ENCODE measurements at regions not wholly inside any gene's neighbourhood (a gene's known extent, or its start where the extent isn't known, plus 50 kb on each side); places are given as distances from the start of the nearest gene placed in this dataset.

DNA sequence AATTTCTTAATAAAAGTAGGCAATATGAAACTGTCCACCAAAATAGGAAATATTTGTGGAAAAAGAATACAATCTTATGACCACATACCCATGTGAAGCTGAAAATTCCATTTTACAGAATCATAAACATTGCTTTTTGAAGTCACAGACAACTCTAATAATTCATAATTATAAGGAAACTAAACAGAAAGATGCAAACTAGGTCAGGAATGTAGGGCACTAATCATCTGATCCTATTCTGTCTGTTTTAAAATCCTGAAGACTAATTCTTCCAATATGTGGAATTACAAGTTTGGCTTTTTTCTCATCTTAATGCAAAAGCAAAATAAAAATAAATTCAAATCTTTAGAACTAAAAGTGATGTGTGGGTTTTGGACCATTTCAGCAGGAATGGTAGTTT lies 528.6 kb downstream of the LTN1 start:
- no peak overlapping the region for H3K4me3 ChIP-seq (ENCODE audit: low read depth, low read length)
- TF ChIP-seq, protein P1, sequence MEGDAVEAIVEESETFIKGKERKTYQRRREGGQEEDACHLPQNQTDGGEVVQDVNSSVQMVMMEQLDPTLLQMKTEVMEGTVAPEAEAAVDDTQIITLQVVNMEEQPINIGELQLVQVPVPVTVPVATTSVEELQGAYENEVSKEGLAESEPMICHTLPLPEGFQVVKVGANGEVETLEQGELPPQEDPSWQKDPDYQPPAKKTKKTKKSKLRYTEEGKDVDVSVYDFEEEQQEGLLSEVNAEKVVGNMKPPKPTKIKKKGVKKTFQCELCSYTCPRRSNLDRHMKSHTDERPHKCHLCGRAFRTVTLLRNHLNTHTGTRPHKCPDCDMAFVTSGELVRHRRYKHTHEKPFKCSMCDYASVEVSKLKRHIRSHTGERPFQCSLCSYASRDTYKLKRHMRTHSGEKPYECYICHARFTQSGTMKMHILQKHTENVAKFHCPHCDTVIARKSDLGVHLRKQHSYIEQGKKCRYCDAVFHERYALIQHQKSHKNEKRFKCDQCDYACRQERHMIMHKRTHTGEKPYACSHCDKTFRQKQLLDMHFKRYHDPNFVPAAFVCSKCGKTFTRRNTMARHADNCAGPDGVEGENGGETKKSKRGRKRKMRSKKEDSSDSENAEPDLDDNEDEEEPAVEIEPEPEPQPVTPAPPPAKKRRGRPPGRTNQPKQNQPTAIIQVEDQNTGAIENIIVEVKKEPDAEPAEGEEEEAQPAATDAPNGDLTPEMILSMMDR (IDR thresholded peaks at IDR 0.05; ENCODE audit: borderline replicate concordance, insufficient read depth, low read depth, low read length) = no peak

DNA sequence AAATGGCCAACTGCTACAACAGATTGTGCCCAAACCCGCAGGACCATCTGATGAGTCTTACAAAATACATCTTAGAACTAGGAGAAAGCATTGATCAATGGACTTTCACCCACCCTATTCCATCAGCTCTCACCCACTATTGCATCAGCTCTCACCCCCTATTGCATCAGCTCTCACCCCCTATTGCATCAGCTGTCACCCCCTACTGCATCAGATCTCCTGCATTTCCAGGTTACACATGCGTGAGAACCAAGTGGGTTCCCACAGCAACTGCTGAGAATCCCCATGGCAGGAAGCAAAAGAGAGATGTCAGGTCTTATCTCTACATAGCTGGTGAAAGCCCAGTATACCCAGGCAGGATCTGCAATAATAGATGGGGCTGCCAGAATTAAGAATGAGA lies 533.5 kb downstream of the LTN1 start:
- TF ChIP-seq, protein P1 (IDR thresholded peaks at IDR 0.05; ENCODE audit: borderline replicate concordance, insufficient read depth, low read depth, low read length) = no peak
- no peak overlapping the region for H3K4me3 ChIP-seq (ENCODE audit: low read depth, low read length)

DNA sequence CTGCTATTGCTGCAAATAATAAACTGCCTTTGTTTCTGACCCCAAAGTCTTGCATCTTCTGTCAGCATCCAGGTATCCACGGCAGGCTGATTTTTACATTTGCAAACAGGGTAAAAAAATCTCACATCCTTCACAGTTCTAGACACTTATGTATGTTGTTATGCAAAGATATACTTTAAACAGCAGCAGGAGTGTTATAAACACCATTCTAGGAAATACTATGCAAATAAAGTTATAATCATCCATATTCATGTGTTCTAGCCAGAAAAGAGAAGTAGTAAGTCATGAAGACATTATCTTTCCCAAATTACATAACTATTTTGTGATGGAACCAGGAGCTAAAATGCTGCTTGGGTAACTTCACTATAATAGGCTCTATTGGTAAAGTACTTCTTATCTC lies 534.2 kb downstream of the LTN1 start:
- no peak overlapping the region for H3K4me3 ChIP-seq (ENCODE audit: low read depth, low read length)
- TF ChIP-seq, protein P1 (IDR thresholded peaks at IDR 0.05; ENCODE audit: borderline replicate concordance, insufficient read depth, low read depth, low read length) = no peak

DNA sequence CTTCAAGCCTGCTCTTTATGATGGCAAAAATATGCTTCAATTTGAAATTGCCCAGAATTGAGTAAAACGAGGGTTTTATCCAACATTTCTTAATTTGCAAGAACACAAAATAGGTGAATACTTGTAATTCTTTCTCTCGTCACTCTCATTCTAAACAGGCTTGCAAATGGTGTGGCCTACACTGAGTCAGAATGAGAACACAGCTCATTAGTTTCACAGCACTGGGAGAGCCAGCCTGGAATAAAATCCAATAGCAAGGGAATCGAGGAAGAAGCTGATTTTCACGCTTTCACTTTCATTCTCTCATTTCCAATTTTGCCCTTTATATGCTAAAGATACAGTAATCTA lies 537.5 kb downstream of the LTN1 start:
- TF ChIP-seq, protein P1 (IDR thresholded peaks at IDR 0.05; ENCODE audit: borderline replicate concordance, insufficient read depth, low read depth, low read length) = no peak
- H3K4me3 ChIP-seq (ENCODE audit: low read depth, low read length) = no peak overlapping the region

DNA sequence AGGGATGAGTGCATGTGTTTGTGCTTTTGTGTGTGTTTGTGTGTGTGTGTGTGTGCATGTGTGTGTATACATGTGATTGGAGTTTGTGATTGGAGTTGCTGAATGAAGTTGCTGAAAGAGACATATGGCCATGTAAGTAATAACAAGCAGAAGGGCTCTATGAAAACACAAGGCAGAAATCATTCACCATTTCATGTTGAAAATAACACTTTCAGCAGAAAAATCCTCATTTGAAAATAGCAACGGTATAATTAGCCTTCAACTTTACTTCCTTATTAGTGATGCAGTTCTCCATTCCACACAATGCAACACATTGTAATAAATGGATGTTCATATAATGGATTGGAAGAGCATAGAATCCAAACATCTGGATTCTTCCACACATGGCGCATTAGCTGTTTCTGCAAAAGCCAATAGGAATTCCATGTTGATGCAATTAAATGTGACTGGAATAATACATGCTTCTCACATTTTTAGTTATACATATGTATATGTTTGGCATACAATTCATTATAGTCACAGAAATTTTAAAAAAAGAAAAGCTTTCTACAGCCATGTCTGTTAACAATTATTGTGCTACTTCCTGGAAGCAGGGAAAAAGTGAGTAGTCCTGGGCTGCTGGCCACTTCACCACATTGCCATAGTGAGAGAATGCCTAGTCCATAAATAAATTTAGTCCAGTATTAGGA lies 538.0 kb downstream of the LTN1 start:
- TF ChIP-seq, protein P1 (IDR thresholded peaks at IDR 0.05; ENCODE audit: borderline replicate concordance, insufficient read depth, low read depth, low read length) = no peak
- no peak overlapping the region for H3K4me3 ChIP-seq (ENCODE audit: low read depth, low read length)

DNA sequence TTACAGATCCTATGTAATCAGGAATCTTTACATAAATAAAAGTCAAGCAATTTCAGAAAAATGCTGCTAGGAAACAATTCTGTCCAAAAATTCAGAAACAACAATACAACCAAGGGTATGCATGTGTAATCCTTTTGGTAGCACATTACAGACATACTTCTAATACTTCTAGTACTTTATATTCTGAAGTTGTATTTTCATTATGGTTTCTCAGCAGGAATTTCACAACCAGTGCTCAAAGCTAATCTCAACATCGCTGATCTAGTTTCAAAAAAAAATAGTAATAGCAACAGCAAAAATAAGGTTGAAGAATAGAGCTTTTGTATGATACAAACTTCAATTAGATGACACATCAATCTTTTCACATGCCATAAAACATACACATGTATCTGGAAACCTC lies 545.2 kb downstream of the LTN1 start:
- H3K4me3 ChIP-seq (ENCODE audit: low read depth, low read length) = no peak overlapping the region
- TF ChIP-seq, protein P1 (IDR thresholded peaks at IDR 0.05; ENCODE audit: borderline replicate concordance, insufficient read depth, low read depth, low read length) = no peak

DNA sequence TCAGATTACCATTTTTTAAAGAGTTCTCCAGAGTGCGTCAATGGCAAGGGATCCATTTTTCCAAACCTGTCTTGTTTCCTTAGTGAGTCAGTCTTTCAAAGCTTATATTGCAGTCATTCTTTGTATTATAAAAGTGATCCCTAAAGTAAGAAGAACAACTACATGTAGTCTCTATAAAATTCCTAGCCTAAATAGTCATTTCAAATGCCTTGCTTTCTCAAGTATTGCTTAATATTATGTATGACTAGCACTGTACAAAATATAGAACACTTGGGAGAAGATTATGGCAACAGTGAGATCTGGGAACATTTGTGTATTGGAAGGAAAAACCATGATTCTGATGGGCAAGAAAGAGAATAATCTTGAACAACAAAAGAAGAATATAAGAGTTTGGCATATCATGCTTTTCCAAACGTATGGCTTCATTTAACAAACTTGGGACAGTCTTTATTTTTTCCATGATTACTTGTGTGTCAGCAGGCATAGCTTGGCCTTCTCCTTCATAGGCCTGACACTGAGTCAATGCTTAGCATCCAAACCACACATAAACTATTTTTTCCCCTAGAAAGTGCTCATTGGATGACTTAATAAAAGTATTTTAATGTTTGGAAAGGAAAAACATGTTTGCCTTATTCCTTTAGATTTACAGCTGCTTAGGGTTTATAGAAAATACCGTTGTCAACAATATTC lies 547.4 kb downstream of the LTN1 start:
- TF ChIP-seq, protein P1 (IDR thresholded peaks at IDR 0.05; ENCODE audit: borderline replicate concordance, insufficient read depth, low read depth, low read length) = no peak
- H3K4me3 ChIP-seq (ENCODE audit: low read depth, low read length) = no peak overlapping the region
